ENCODE measurements at regions not wholly inside any gene's neighbourhood (a gene's known extent, or its start where the extent isn't known, plus 50 kb on each side); places are given as distances from the start of the nearest gene placed in this dataset.
A peak's percentile ranks its signal among the peaks of the same experiment; 100 is the strongest.

- no peak for DNase-seq
Observed at GRCh38 chr9:95611354-95611753, 94.6 kb upstream of the PTCH1 start.

- DNase-seq: no peak
Observed at GRCh38 chr9:95610006-95610785, 93.4 kb upstream of the PTCH1 start.

DNA sequence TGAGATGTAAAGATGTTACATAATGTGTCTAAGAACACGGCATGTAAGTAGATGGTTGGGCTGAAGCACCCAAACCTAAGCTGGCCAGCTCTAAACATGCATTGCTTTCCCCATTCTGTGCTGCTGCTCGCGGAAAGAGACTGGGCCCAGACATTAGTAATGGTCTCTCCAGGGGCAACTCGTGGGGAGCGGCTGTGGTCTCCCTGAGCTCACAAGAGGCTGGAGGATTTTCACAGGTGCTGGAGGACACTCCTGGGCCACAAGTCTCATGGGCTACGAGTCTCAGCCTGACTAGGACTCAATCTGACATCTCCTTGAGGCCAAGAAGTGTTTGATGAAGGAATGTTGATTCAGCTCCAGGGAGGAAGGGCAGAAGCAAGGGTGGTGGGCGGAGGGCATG, 92.7 kb upstream of the PTCH1 start:
- DNase-seq: no peak

- no peak for DNase-seq
Observed at GRCh38 chr9:95608341-95608740, 91.6 kb upstream of the PTCH1 start.

GRCh38 chr9:95607507-95607906, 90.7 kb upstream of the PTCH1 start:
- no peak for DNase-seq

GRCh38 chr9:95606489-95607350, 89.9 kb upstream of the PTCH1 start:
- DNase-seq: no peak

- DNase-seq: no peak
Observed at GRCh38 chr9:95605816-95606488, 89.2 kb upstream of the PTCH1 start.

- no peak for DNase-seq
Observed at GRCh38 chr9:95605101-95605500, 88.3 kb upstream of the PTCH1 start.

DNA sequence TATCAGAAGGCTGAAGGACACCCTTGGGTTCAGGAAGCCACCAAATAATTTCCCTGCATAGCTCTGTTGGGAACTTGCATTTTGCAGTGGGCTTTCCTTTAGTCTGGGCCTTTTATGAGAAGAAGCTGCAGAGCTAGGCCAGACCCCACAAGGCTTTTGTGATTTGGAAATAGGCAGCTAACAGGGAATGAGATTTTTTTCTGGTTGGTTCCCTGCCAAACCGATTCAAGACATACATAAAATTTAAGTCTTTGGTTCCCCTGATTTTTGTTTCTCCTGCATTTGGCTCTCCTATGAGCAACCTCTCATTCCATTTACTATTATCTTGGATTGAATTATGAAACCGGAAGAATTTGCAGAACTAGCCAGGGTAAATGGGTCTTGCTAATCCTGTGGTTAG, 81.5 kb upstream of the PTCH1 start:
- no peak for DNase-seq

DNA sequence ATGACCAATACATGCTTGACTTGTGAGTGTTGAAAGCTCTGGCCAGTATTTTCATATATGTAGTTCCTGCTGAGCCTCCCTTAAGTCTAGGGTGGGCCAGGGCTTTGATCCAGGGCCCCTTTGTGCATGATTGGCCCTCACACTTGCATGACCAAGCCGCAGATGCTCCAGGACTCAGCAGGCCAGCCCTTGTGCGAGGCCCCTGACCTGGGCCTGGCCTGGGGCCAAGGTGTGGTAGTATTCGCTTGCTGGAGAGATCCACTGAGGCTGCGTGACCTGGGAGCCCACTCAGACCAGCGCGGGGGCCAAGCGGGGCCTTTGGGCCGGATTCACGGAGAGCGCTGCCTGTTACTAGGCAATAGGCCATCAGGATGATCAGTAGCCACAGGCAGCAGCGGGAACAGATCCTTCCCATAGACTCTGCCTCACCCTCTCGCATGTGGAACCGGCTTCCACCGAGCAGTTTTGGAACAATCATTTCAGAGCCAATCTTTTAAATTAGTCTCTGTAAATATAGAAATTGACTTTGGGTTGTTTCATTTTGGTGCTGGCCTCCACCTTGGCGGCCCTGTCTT, 79.0 kb upstream of the PTCH1 start:
- no peak for DNase-seq

GRCh38 chr9:95592931-95593330, 76.2 kb upstream of the PTCH1 start:
- no peak for DNase-seq

DNA sequence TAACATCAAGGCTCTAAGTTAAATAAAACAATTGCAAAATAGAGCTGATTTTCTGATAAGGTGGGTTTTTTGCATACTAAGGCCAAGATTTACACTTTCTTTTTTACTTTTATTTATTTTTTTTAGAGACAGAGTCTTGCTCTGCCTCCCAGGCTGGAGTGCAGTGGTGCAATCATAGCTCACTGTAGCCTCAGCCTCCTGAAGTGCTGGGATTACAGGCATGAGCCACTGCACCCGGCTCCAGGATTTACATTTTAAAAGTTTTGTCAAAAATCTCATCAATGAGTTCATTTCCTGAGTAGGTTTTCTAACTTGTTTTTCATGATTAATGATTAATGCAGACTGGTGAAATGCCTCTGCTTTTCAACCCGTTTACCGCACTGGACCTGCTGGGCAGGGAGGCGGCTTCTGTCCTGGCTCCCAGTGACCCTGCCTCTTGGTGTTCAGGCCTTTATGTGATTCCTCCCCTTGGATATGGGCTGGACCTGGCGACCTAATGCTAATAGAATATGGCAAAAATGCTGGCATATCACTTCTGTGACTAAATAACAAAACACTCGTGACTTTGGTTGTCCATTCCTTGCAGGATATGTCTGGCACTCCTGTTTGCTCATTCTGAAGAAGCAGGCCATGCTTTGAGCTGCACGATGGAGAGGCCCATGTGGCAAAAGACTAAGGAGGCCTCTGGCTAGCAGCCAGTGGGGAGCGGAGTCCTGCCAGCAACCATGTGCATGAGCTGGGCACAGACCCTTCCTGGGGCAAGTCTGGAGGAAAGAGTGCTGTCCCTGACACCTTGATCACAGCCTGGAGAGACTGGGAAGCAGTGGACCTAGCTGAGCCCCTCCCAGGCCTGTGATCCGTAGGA, 72.2 kb upstream of the PTCH1 start:
- DNase-seq: peak; percentile 51

DNA sequence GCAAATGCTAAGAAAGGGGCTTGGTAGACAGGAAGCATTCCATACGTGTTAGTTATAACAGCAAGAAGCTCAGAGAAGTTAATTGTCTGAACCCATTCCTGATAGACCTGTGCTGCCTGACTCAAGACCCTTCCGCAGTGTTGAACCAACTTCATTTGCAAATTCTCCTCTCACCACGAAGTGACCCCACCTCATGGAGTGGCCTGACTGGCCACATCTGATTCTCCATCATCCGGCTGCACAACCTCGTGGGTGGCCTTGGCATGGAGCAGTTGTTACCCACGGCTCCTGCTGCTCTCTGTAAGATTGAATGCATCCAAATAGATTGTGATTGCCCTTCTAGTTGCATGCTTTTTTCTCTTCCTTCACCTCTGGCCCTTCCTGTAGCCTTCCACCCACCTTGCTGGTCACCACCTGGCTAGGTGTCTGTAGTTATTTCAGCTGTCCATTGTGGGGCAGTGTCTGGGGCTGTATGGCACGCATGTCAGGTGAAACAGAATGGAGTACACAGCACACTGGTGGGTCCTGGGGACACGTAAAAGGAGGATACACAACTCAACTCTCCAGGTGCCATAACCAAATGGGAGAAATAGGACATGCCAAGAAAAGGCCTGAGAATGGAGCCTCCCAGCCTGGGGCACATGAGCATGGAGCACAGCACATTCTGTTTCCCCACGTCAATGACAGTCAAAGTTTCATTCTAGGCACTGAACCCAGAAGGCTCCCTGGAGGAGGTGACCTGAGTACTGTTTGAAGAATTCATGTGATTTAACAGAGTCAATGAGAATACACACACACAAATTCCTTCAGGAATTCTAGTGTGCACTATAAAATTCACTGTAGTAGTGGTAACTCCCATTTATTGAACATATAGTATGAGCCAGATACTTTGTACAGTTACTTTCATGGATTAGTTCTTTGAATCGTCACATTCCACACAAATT, 70.5 kb upstream of the PTCH1 start:
- no peak for DNase-seq

DNA sequence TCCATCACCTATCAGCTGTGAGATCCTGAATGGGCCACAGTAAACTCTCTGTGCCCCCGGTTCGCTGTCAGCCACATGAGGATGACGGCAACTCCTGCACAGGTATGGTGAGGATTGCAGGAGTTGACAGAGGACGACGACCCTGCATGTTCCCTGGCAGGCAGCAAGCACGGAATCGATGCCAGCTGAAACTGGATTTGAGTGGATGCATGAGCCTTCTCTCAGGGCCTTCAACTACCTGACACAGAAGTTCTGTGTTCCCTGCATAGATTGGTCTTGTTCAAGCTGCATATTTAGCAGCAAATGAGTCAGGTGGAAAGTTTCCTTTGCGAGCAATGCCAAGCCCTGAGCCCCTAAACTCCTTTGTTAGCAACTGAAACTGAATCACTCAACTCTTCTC, 69.6 kb upstream of the PTCH1 start:
- DNase-seq: no peak

DNA sequence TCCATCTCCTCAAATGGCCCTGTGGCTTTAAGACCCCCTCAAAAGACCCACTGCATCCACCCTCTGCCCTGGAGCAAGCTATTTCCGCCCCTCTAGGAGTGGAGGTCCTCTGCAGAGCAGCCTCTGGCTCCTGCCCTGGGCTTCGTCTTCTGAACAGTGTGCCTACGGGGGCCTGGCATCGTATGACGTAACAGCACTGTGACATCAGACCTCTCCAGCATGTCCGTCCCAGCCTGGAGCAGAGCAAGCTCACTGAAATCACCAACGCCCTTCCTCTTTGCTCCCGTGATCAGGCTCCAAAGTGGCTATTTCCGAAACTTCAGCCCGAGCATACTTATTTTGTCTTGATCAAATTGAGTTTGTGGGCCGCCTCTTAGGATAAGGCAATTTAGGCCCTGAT, 69.1 kb upstream of the PTCH1 start:
- DNase-seq: no peak

- no peak for DNase-seq
Observed at GRCh38 chr9:95584176-95584575, 67.4 kb upstream of the PTCH1 start.

DNA sequence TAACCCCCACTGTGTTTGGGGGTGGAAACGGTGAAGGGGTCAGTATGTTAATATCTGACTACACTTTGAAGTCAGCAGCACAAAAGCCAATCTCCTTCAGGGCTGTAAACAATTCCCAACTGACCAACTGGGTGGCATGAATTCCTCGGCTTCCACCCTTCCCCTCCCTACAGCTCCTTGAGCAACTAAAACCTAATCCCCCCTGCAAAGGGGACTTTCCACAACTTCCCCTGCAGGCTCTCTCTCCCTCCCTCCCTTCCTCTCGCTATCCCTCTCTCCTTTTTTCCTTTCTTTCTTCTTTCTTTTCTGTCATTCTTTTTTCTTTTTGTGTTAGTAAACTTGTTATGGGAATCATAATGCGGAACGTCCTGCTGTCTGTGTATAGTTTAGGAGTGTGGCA, 65.1 kb upstream of the PTCH1 start:
- DNase-seq: no peak

GRCh38 chr9:95580812-95581761, 64.3 kb upstream of the PTCH1 start:
- peak; percentile 51 for DNase-seq

GRCh38 chr9:95574866-95575553, 58.2 kb upstream of the PTCH1 start:
- no peak for DNase-seq

Measured in right kidney (tissue), 1 donor.